ENCODE measurements at regions not wholly inside any gene's neighbourhood (a gene's known extent, or its start where the extent isn't known, plus 50 kb on each side); places are given as distances from the start of the nearest gene placed in this dataset.

GRCh38 chrX:45614853-45615252, 414.2 kb upstream of the DIPK2B start:
- no peak for TF ChIP-seq REST (IDR thresholded peaks at IDR 0.05; ENCODE audit: insufficient replicate concordance, low read depth)
- H3K4me3 ChIP-seq (replicated peaks; ENCODE audit: insufficient read depth, low read length) = no peak overlapping the region
- DNase-seq (ENCODE audit: low read depth in 1 of 2, low spot score in 1 of 2) = no peak
- H3K27me3 ChIP-seq (ENCODE audit: insufficient read depth, poor library complexity, severe bottlenecking) = no peaks in the 10 kb centered on the region
- H3K27ac ChIP-seq (replicated peaks) = no peak overlapping the region

DNA sequence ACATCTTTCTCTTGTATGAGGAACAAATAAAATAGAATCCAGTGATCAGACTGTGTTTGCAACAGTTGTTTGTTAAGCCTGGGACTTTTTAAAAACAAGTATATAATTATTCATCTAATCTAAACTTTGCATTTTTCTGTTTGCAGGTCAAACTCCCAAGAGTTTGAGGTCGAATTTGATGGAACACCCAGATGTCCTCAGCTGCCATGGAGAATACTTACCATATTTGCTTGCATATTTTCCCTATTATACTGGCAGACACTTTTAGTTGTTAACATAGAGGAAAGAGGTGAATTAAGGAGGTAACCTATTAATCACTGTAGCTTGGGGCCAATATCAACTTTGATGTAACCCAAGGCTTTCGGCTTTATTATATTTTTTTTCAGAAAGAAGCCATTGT, 401.5 kb upstream of the DIPK2B start:
- no peak for TF ChIP-seq GABPA (IDR thresholded peaks at IDR 0.05; ENCODE audit: low read depth)
- TF ChIP-seq, protein P1, sequence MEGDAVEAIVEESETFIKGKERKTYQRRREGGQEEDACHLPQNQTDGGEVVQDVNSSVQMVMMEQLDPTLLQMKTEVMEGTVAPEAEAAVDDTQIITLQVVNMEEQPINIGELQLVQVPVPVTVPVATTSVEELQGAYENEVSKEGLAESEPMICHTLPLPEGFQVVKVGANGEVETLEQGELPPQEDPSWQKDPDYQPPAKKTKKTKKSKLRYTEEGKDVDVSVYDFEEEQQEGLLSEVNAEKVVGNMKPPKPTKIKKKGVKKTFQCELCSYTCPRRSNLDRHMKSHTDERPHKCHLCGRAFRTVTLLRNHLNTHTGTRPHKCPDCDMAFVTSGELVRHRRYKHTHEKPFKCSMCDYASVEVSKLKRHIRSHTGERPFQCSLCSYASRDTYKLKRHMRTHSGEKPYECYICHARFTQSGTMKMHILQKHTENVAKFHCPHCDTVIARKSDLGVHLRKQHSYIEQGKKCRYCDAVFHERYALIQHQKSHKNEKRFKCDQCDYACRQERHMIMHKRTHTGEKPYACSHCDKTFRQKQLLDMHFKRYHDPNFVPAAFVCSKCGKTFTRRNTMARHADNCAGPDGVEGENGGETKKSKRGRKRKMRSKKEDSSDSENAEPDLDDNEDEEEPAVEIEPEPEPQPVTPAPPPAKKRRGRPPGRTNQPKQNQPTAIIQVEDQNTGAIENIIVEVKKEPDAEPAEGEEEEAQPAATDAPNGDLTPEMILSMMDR (IDR thresholded peaks at IDR 0.05; ENCODE audit: insufficient read depth, low read length) = no peak
- no peak for TF ChIP-seq POLR2AphosphoS5 (IDR thresholded peaks at IDR 0.05; ENCODE audit: low read depth)
- TF ChIP-seq REST (IDR thresholded peaks at IDR 0.05; ENCODE audit: insufficient replicate concordance, low read depth) = no peak
- no peak for TF ChIP-seq SPI1 (IDR thresholded peaks at IDR 0.05; ENCODE audit: borderline replicate concordance, low read depth)
- no peak overlapping the region for H3K4me3 ChIP-seq (replicated peaks; ENCODE audit: insufficient read depth, low read length)
- H3K27ac ChIP-seq (replicated peaks) = no peak overlapping the region
- DNase-seq (ENCODE audit: low read depth in 1 of 2, low spot score in 1 of 2) = no peak
- H3K27me3 ChIP-seq (ENCODE audit: insufficient read depth, poor library complexity, severe bottlenecking) = no peaks in the 10 kb centered on the region

DNA sequence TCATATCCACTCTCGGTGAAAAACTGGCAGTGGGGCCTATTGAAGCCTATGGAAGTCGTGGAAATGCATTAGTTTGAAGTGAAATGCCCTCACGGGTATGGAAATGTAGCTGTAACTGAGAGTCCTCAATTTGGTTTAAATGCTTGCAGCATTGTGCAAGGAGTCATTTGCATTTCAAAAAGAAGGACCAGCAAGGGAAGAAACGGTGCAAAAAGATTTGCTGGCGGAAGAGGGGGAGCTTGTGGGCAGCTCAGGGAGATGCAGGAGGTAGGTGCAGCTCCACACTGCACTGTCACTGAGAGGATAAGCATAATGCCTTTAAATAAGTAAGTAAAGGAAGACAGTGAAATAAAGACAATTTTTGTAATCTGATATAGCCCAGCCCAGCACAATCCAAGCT, 400.4 kb upstream of the DIPK2B start:
- no peak overlapping the region for H3K27ac ChIP-seq (replicated peaks)
- no peak overlapping the region for H3K4me3 ChIP-seq (replicated peaks; ENCODE audit: insufficient read depth, low read length)
- H3K27me3 ChIP-seq (ENCODE audit: insufficient read depth, poor library complexity, severe bottlenecking) = no peaks in the 10 kb centered on the region
- TF ChIP-seq SPI1 (IDR thresholded peaks at IDR 0.05; ENCODE audit: borderline replicate concordance, low read depth) (no peak), POLR2AphosphoS5 (IDR thresholded peaks at IDR 0.05; ENCODE audit: low read depth) (no peak), GABPA (IDR thresholded peaks at IDR 0.05; ENCODE audit: low read depth) (no peak), REST (IDR thresholded peaks at IDR 0.05; ENCODE audit: insufficient replicate concordance, low read depth) (no peak)
- TF ChIP-seq, protein P1 (IDR thresholded peaks at IDR 0.05; ENCODE audit: insufficient read depth, low read length) = no peak
- DNase-seq (ENCODE audit: low read depth in 1 of 2, low spot score in 1 of 2) = no peak

DNA sequence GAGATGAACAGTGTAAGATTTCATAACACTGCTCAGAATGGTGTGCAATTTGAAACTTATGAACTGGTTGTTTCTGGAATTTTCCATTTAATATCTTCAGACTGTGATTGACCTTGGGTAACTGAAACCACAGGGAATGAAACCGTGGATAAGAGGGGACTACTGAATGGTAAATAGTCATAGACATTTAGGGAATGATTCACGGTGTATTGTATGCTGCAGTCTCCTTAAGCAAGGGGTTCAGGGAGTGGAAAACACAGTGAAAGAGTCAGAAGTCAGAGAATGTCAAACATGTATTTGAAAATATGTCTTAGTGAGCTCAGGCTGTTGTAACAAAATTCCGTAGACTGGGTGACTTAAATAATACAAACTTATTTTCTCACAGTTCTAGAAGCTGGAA, 398.2 kb upstream of the DIPK2B start:
- Histone ChIP-seq H3K27me3 (ENCODE audit: insufficient read depth, poor library complexity, severe bottlenecking) (no peaks in the 10 kb centered on the region), H3K4me3 (replicated peaks; ENCODE audit: insufficient read depth, low read length) (no peak overlapping the region), H3K27ac (replicated peaks) (no peak overlapping the region)
- no peak for DNase-seq (ENCODE audit: low read depth in 1 of 2, low spot score in 1 of 2)
- TF ChIP-seq GABPA (IDR thresholded peaks at IDR 0.05; ENCODE audit: low read depth) (no peak), SPI1 (IDR thresholded peaks at IDR 0.05; ENCODE audit: borderline replicate concordance, low read depth) (no peak), POLR2AphosphoS5 (IDR thresholded peaks at IDR 0.05; ENCODE audit: low read depth) (no peak), REST (IDR thresholded peaks at IDR 0.05; ENCODE audit: insufficient replicate concordance, low read depth) (no peak)
- TF ChIP-seq, protein P1 (IDR thresholded peaks at IDR 0.05; ENCODE audit: insufficient read depth, low read length) = no peak
